K562 (cell line): ENCODE measurements at regions not wholly inside any gene's neighbourhood (a gene's known extent, or its start where the extent isn't known, plus 50 kb on each side); places are given as distances from the start of the nearest gene placed in this dataset.
"Not testable (repeated sequence)": the region's sequence is repeated elsewhere in the genome, so short reads cannot be mapped to it uniquely, and the experiment has no call there.

Source experiments
- ATAC-seq: fragments of 200-7000 bp; cut with Tn5 transposase; 3 replicates; pipeline ENCODE4 v1.9.1; 2020; ENCODE audit warnings: moderate library complexity
- BruUV-seq: library from RNA; stranded (reverse); fragments of 400-500 nt; replicated peaks from 2 replicates; lab custom pipeline; 2021; lab: Mats Ljungman, UMichigan
- CTCF ChIA-PET: fragments of 300-600 bp; formaldehyde crosslinking; extraction: SDS; loops from one replicate; lab custom pipeline; 2021; ENCODE audit warnings: low intra/inter-chr PET ratio; lab: Yijun Ruan, JAX
- POLR2A ChIA-PET: fragments of 300-600, 350-650 bp; sonication (Branson Sonifier 250); formaldehyde crosslinking; extraction: SDS; loops from one replicate; lab custom pipeline; 2021; ENCODE audit warnings: antibody characterized with exemption, inconsistent platforms; lab: Yijun Ruan, JAX
- DNase-seq, 4 experiments: peaks; one replicate each; pipeline versions ENCODE4 v3.0.0 to v3.0.0-alpha.2; 2011 to 2018; ENCODE audit warnings: low spot score in 3 of 4, mixed read lengths in 3 of 4; ENCODE audit errors: extremely low read depth in 1 of 4
- FAIRE-seq: peaks from 2 replicates; lab custom pipeline; 2011; peaks lifted over from hg19 to GRCh38; lab: Jason Lieb, UNC
- H2AFZ ChIP-seq: 2 replicates; pipeline ENCODE4 v1.6.0; 2011; ENCODE audit warnings: low read depth, low read length, control low read depth, inconsistent platforms
- H3K27ac ChIP-seq: fragments of 200-600 bp; 3 replicates; pipeline ENCODE4 v1.8.0; 2011; ENCODE audit warnings: low read depth, mild to moderate bottlenecking, control low read depth, inconsistent platforms, low read length, moderate library complexity, mixed read lengths; ENCODE audit errors: extremely low read depth
- H3K27me3 ChIP-seq, 2 experiments: fragments of 300-600 bp in 1 of 2; 2 replicates in 1 of 2; 3 replicates in 1 of 2; pipeline versions ENCODE4 v1.6.0 to v1.8.0; 2011; ENCODE audit warnings: inconsistent platforms in 2 of 2, low read length in 2 of 2, mild to moderate bottlenecking in 1 of 2, mixed read lengths in 1 of 2, moderate library complexity in 1 of 2; ENCODE audit not compliant: control insufficient read depth in 2 of 2, insufficient read depth in 2 of 2
- H3K36me3 ChIP-seq: fragments of 300-600 bp; 3 replicates; pipeline ENCODE4 v1.8.0; 2011; ENCODE audit warnings: mild to moderate bottlenecking, low read length, inconsistent platforms; ENCODE audit not compliant: control insufficient read depth, insufficient read depth
- H3K4me1 ChIP-seq, 2 experiments: fragments of 200-600 bp in 1 of 2; replicated peaks in 1 of 2; 2 replicates in 1 of 2; 3 replicates in 1 of 2; pipeline versions ENCODE4 v1.5.1 to v1.8.0; 2011; ENCODE audit warnings: inconsistent platforms in 2 of 2, low read length in 2 of 2, mild to moderate bottlenecking in 1 of 2, mixed read lengths in 1 of 2, moderate library complexity in 1 of 2; ENCODE audit not compliant: control insufficient read depth in 2 of 2, insufficient read depth in 2 of 2
- H3K4me2 ChIP-seq: 2 replicates; pipeline ENCODE4 v1.6.1; 2011; ENCODE audit warnings: low read length, control low read depth, inconsistent platforms, mixed read lengths; ENCODE audit not compliant: insufficient read depth
- H3K4me3 ChIP-seq: fragments of 200-600 bp; sonication (generic), shearing (Covaris generic); 2 replicates; pipeline ENCODE4 v1.5.1; 2016; ENCODE audit warnings: control low read depth, inconsistent platforms
- H3K79me2 ChIP-seq: fragments of 200-600 bp; 3 replicates; pipeline ENCODE4 v1.8.0; 2011; ENCODE audit warnings: low read length, inconsistent platforms; ENCODE audit not compliant: control insufficient read depth, insufficient read depth
- H3K9ac ChIP-seq, 2 experiments: 2 replicates each; pipeline versions ENCODE4 v1.6.0 to v1.6.1; 2011; ENCODE audit warnings: low read depth in 2 of 2, low read length in 2 of 2, control low read depth in 1 of 2, inconsistent platforms in 1 of 2, mild to moderate bottlenecking in 1 of 2, mixed read lengths in 1 of 2; ENCODE audit not compliant: insufficient read depth in 1 of 2
- H3K9me1 ChIP-seq: one replicate; pipeline ENCODE4 v1.6.0; 2011; ENCODE audit warnings: inconsistent platforms, mild to moderate bottlenecking, low read length, moderate library complexity; ENCODE audit not compliant: control insufficient read depth, insufficient read depth
- H3K9me3 ChIP-seq: replicated peaks from 2 replicates; pipeline ENCODE4 v1.5.1; 2011; ENCODE audit warnings: low read depth, low read length, inconsistent platforms; ENCODE audit not compliant: control insufficient read depth, insufficient read depth
- H4K20me1 ChIP-seq: replicated peaks from 2 replicates; pipeline ENCODE4 v1.6.1; 2011; ENCODE audit warnings: low read length, inconsistent platforms, mixed read lengths; ENCODE audit not compliant: control insufficient read depth, insufficient read depth
- WGBS: fragments of 100-300 bp; shearing (Covaris generic); methylation state at CpG from one replicate; pipeline ENCODE4 v1.1.6; 2016; ENCODE audit warnings: low coverage, mixed read lengths; ENCODE audit not compliant: insufficient coverage; ENCODE audit errors: missing lambda C conversion rate; 5-methylcytosine and 5-hydroxymethylcytosine counted together
- in situ Hi-C: fragments of 300-500 bp; cut with MboI; formaldehyde crosslinking; loops from 4 replicates; pipeline ENCODE4 v1.15.0; 2018; ENCODE audit warnings: inconsistent platforms, mixed read lengths
- intact Hi-C: fragments of 100-400 bp; cut with micrococcal nuclease; formaldehyde crosslinking; loops from 2 replicates; pipeline ENCODE4 v1.14.2; 2022

DNA sequence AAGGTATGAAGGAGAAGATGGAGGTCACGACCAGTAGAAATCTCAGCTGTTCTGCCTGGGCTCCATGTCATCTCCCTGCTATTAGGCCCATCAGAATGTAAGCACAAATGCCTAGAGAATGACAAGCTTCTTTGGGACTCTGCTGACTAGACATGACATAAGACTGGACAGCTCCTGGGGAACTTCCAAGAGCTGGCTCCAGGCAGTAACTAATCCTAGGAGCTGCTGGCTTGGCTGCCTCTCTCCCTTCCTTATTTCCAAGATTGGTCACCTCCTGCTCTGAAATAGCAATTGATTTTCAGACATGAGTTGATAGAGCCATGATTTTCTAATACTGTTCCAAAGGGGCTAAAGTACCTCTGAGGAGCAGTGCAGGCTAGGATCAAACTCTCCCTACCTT lies 57.5 kb upstream of the TP53BP2 start:
- H3K27me3 ChIP-seq, DNase-seq, H3K9me3 ChIP-seq, H3K4me1 ChIP-seq, H3K9ac ChIP-seq, intact Hi-C loops, CTCF ChIA-PET, H3K9me1 ChIP-seq, FAIRE-seq, BruUV-seq, H3K36me3 ChIP-seq, H2AFZ ChIP-seq, H3K79me2 ChIP-seq, H3K4me2 ChIP-seq, H3K27ac ChIP-seq, ATAC-seq, H3K4me3 ChIP-seq, POLR2A ChIA-PET, H4K20me1 ChIP-seq: not testable (repeated sequence)
- in situ Hi-C loops = loop anchor here (25.0 kb wide), 1 partner anchor 191 kb away; the partner anchor contains the start of gene CAPN2
- no CpG with 5 or more reads among the region's 1 CpG for WGBS

DNA sequence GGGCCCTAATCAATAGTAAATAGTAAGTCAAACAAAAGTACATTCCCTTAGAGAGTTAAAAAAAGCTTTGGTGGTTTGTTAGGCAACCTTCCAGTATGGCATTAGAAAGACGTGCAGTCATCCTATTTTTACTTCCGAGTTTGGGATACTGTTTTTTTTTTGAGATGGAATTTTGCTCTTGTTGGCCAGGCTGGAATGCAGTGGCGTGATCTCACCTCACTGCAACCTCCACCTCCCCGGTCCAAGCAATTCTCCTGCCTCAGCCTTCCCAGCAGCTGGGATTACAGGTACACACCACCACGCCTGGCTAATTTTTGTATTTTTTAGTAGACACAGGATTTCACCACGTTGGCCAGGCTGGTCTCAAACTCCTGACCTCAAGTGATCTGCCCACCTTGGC lies 54.0 kb upstream of the TP53BP2 start:
- intact Hi-C loops, H2AFZ ChIP-seq: not testable (repeated sequence)
- in situ Hi-C loops = loop anchor here (25.0 kb wide), 1 partner anchor 187 kb away; the partner anchor contains the start of gene CAPN2

DNA sequence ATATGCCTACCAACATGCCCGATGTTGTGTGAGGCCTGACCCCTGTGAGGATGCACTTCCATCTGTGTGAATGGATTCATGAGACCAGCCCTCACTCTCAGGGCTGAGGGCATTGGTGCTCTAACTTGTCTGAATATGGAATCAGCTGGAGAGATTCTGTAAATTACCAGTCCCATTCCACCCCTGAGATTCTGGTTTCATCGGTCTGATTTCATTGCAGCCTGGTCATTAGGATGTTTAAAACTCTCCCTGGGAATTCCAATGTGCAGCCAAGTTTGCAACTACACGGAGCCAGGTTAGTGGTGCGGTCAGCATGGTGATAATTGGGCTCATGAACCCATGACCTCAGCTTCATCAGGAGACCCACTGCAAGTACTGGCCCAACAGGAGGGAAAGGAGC lies 51.4 kb upstream of the TP53BP2 start:
- CTCF ChIA-PET, H3K27me3 ChIP-seq, ATAC-seq, H3K9ac ChIP-seq, H3K4me2 ChIP-seq, H2AFZ ChIP-seq, DNase-seq, POLR2A ChIA-PET, FAIRE-seq, H3K36me3 ChIP-seq, intact Hi-C loops, H3K9me1 ChIP-seq, H3K4me1 ChIP-seq, H3K9me3 ChIP-seq, BruUV-seq, H3K79me2 ChIP-seq, H4K20me1 ChIP-seq, H3K4me3 ChIP-seq, in situ Hi-C loops, H3K27ac ChIP-seq: not testable (repeated sequence)
- WGBS = 20% methylated on average over 1 of the region's 4 CpGs

More for the DNA sequence above, 54.0 kb upstream of the TP53BP2 start:
- H3K9me1 ChIP-seq, BruUV-seq, DNase-seq, H4K20me1 ChIP-seq, H3K27ac ChIP-seq, H3K9me3 ChIP-seq, CTCF ChIA-PET, H3K36me3 ChIP-seq, H3K79me2 ChIP-seq, H3K4me3 ChIP-seq, FAIRE-seq, H3K4me2 ChIP-seq, POLR2A ChIA-PET, ATAC-seq, H3K4me1 ChIP-seq, H3K27me3 ChIP-seq, H3K9ac ChIP-seq: not testable (repeated sequence)
- WGBS = 49% methylated on average over 6 of the region's 6 CpGs

DNA sequence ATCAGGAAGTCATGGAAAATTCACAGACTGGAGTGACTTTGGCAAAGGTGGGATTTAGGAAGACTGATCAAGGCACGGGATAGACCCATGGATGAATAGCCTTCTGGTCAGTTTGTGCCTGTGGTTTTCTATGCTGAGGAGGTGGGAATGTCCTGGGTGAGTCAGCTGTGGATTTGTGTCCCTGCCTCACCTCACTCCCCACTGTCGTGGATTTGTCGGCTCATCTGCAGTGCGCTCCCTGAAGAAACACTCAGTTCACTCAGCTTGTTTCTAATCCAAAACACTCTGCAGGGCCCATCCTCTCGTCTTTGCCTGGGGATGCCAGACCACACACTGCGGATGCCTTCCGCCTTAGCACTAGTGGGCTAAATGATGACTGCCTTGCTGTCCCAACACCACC lies 50.2 kb upstream of the TP53BP2 start:
- H3K79me2 ChIP-seq, H3K36me3 ChIP-seq, intact Hi-C loops, H4K20me1 ChIP-seq, H3K4me3 ChIP-seq, BruUV-seq, H3K4me1 ChIP-seq, H3K4me2 ChIP-seq, H3K9me1 ChIP-seq, CTCF ChIA-PET, FAIRE-seq, H3K27me3 ChIP-seq, POLR2A ChIA-PET, in situ Hi-C loops, DNase-seq, ATAC-seq, H3K9me3 ChIP-seq, H3K9ac ChIP-seq, H3K27ac ChIP-seq, H2AFZ ChIP-seq: not testable (repeated sequence)
- 50% methylated on average over 4 of the region's 7 CpGs for WGBS
